Psoas muscle (tissue), 7 donors: ENCODE measurements at regions not wholly inside any gene's neighbourhood (a gene's known extent, or its start where the extent isn't known, plus 50 kb on each side); places are given as distances from the start of the nearest gene placed in this dataset.

Experiments
- ATAC-seq, 4 donors: fragments of 200-7000 bp; cut with Tn5 transposase; one replicate each; pipeline ENCODE4 v1.9.1; 2020; ENCODE audit warnings: moderate library complexity in 3 of 4, mild to moderate bottlenecking in 2 of 4
- DNase-seq, 2 donors: peaks; one replicate each; pipeline ENCODE4 v3.0.0-alpha.2; 2020
- H3K27ac ChIP-seq: fragments of 200-600 bp; one replicate; pipeline ENCODE4 v1.8.0; 2022
- H3K27me3 ChIP-seq, 3 donors: fragments of 200-600 bp in 1 of 3; one replicate each; pipeline versions ENCODE4 v1.6.1 to v1.8.0; 2013 to 2022; ENCODE audit warnings: low read length in 2 of 3, mild to moderate bottlenecking in 2 of 3, moderate library complexity in 1 of 3; ENCODE audit not compliant: insufficient read depth in 3 of 3
- H3K36me3 ChIP-seq, 2 donors: fragments of 200-600 bp in 1 of 2; one replicate each; pipeline versions ENCODE4 v1.6.1 to v1.8.0; 2013 to 2022; ENCODE audit warnings: low read depth in 1 of 2, mild to moderate bottlenecking in 1 of 2, moderate library complexity in 1 of 2; ENCODE audit not compliant: insufficient read depth in 1 of 2
- H3K4me1 ChIP-seq: fragments of 200-600 bp; one replicate; pipeline ENCODE4 v1.8.0; 2022
- H3K4me3 ChIP-seq: fragments of 200-600 bp; one replicate; pipeline ENCODE4 v1.8.0; 2022; ENCODE audit warnings: mild to moderate bottlenecking
- H3K9me3 ChIP-seq: fragments of 200-600 bp; one replicate; pipeline ENCODE4 v1.8.0; 2022
- CTCF ChIP-seq: fragments of 200-600 bp; IDR thresholded peaks from one replicate; pipeline ENCODE4 v1.8.0; 2022; ENCODE audit warnings: antibody characterized with exemption
- WGBS, 3 donors: extraction: QIAGEN DNeasy Blood & Tissue Kit; methylation state at CpG; one replicate each; pipeline versions ENCODE4 v1.1.6 to v1.1.7; 2013; 5-methylcytosine and 5-hydroxymethylcytosine counted together
- intact Hi-C, 2 donors: fragments of 100-400 bp; cut with DNase I; formaldehyde crosslinking; loops; one replicate each; pipeline versions ENCODE4 v1.11.0 to v1.14.2; 2022
- donor health status: healthy with polysubstance abuse.
- donor health status: DM: no; HTN: no; CAD: no; lungs with moderate emphysema.
- donor health status: Bipolar disorder and iron deficiency.
- donor health status: healthy.
- donor health status: DM: yes; HTN: yes; CAD: no.
- donor health status: DM: no; HTN: no; CAD: no.
- donor health status: DM: yes; HTN: yes; CAD: no.

- ATAC-seq: no peak
- no peak for TF ChIP-seq CTCF
- H3K4me3 ChIP-seq: no peak overlapping the region
- no peaks in the 10 kb centered on the region for H3K9me3 ChIP-seq
- no peak overlapping the region for H3K27ac ChIP-seq
- no peak for DNase-seq
- 48 to 51% (median 50%) methylated on average over 7 of the region's 7 CpGs for WGBS, 3 donors
- H3K4me1 ChIP-seq: no peaks in the 10 kb centered on the region
- intact Hi-C loops: no loop called here
- peaks cover 0 to 2% (median 0%) of the 10 kb centered on the region in 3 donors for H3K27me3 ChIP-seq
- no peaks in the 10 kb centered on the region for H3K36me3 ChIP-seq
These were observed 168.4 kb upstream of the EDNRA start for GRCh38 chr4:147312376-147313046.

GRCh38 chr4:147313108-147313507 is 167.8 kb upstream of the EDNRA start:
- no peak overlapping the region for H3K27ac ChIP-seq
- H3K4me1 ChIP-seq: no peaks in the 10 kb centered on the region
- H3K4me3 ChIP-seq: no peak overlapping the region
- DNase-seq (no peak), ATAC-seq (no peak)
- no peaks in the 10 kb centered on the region for H3K9me3 ChIP-seq
- intact Hi-C loops: no loop called here
- TF ChIP-seq CTCF: no peak
- 90 to 94% (median 94%) methylated on average over 1 of the region's 1 CpG for WGBS, 3 donors
- H3K27me3 ChIP-seq: peaks cover 0 to 2% (median 0%) of the 10 kb centered on the region in 3 donors
- H3K36me3 ChIP-seq: no peaks in the 10 kb centered on the region

GRCh38 chr4:147318586-147318985 is 162.3 kb upstream of the EDNRA start:
- 25 to 27% (median 27%) methylated on average over 3 of the region's 3 CpGs for WGBS, 3 donors
- DNase-seq: no peak
- no peak for ATAC-seq
- no peaks in the 10 kb centered on the region for H3K9me3 ChIP-seq
- no peak for TF ChIP-seq CTCF
- intact Hi-C loops: no loop called here
- no peaks in the 10 kb centered on the region for H3K4me1 ChIP-seq
- H3K27me3 ChIP-seq: peaks cover 0 to 2% (median 0%) of the 10 kb centered on the region in 3 donors
- no peak overlapping the region for H3K27ac ChIP-seq
- H3K4me3 ChIP-seq: no peak overlapping the region
- H3K36me3 ChIP-seq: no peaks in the 10 kb centered on the region

- TF ChIP-seq CTCF: no peak
- intact Hi-C loops: no loop called here
- WGBS, 3 donors: 73 to 81% (median 76%) methylated on average over 3 of the region's 3 CpGs
These were observed 155.3 kb upstream of the EDNRA start for GRCh38 chr4:147325571-147325981.

GRCh38 chr4:147326591-147326990 is 154.3 kb upstream of the EDNRA start:
- Histone ChIP-seq H3K4me3 (no peak overlapping the region), H3K4me1 (no peaks in the 10 kb centered on the region), H3K36me3 (no peaks in the 10 kb centered on the region), H3K27ac (no peak overlapping the region), H3K27me3 (no peaks in the 10 kb centered on the region), H3K9me3 (no peaks in the 10 kb centered on the region)
- intact Hi-C loops: no loop called here
- no peak for DNase-seq
- no peak for TF ChIP-seq CTCF
- ATAC-seq: no peak

More at GRCh38 chr4:147325571-147325981, 155.3 kb upstream of the EDNRA start:
- Histone ChIP-seq H3K27ac (no peak overlapping the region), H3K9me3 (no peaks in the 10 kb centered on the region), H3K4me1 (no peaks in the 10 kb centered on the region), H3K4me3 (no peak overlapping the region), H3K36me3 (no peaks in the 10 kb centered on the region), H3K27me3 (no peaks in the 10 kb centered on the region)
- DNase-seq (no peak), ATAC-seq (no peak)
